RWPE2 (cell line): ENCODE measurements at regions not wholly inside any gene's neighbourhood (a gene's known extent, or its start where the extent isn't known, plus 50 kb on each side); places are given as distances from the start of the nearest gene placed in this dataset.

Experiments used
- ATAC-seq: fragments of 200-7000 bp; cut with Tn5 transposase; 3 replicates; pipeline ENCODE4 v1.9.1; 2021; ENCODE audit warnings: low read depth
- DNase-seq: peaks from one replicate; pipeline ENCODE4 v3.0.0-alpha.2; 2020; ENCODE audit warnings: low spot score
- H3K27ac ChIP-seq: fragments of 450-650 bp; 2 replicates; pipeline ENCODE4 v1.5.1; 2017; ENCODE audit warnings: mild to moderate bottlenecking; ENCODE audit not compliant: poor library complexity, severe bottlenecking
- H3K27me3 ChIP-seq: fragments of 250-450 bp; sonication (Bioruptor Pico); 2 replicates; pipeline ENCODE4 v1.5.1; 2021; ENCODE audit warnings: mild to moderate bottlenecking, moderate library complexity; ENCODE audit not compliant: insufficient read depth, poor library complexity, severe bottlenecking
- H3K36me3 ChIP-seq: fragments of 250-450 bp; sonication (Bioruptor Pico); 2 replicates; pipeline ENCODE4 v1.5.1; 2020; ENCODE audit warnings: low read depth, mild to moderate bottlenecking, moderate library complexity
- H3K4me1 ChIP-seq: fragments of 250-450 bp; sonication (Bioruptor Pico); 2 replicates; pipeline ENCODE4 v1.5.1; 2021; ENCODE audit warnings: mild to moderate bottlenecking, moderate library complexity; ENCODE audit not compliant: insufficient read depth, poor library complexity, severe bottlenecking
- H3K4me3 ChIP-seq: fragments of 250-450 bp; sonication (Bioruptor Pico); 2 replicates; pipeline ENCODE4 v1.5.1; 2021; ENCODE audit warnings: mild to moderate bottlenecking, moderate library complexity; ENCODE audit not compliant: severe bottlenecking
- H3K9me3 ChIP-seq: fragments of 250-450 bp; sonication (Bioruptor Pico); 2 replicates; pipeline ENCODE4 v1.5.1; 2021; ENCODE audit warnings: mild to moderate bottlenecking, moderate library complexity; ENCODE audit not compliant: severe bottlenecking
- TF ChIP-seq, protein P1 (sequence below): fragments of 450-650 bp; IDR thresholded peaks from one replicate; pipeline ENCODE4 v1.5.1; 2017; ENCODE audit warnings: mild to moderate bottlenecking, moderate library complexity; ENCODE audit not compliant: poor library complexity, severe bottlenecking

DNA sequence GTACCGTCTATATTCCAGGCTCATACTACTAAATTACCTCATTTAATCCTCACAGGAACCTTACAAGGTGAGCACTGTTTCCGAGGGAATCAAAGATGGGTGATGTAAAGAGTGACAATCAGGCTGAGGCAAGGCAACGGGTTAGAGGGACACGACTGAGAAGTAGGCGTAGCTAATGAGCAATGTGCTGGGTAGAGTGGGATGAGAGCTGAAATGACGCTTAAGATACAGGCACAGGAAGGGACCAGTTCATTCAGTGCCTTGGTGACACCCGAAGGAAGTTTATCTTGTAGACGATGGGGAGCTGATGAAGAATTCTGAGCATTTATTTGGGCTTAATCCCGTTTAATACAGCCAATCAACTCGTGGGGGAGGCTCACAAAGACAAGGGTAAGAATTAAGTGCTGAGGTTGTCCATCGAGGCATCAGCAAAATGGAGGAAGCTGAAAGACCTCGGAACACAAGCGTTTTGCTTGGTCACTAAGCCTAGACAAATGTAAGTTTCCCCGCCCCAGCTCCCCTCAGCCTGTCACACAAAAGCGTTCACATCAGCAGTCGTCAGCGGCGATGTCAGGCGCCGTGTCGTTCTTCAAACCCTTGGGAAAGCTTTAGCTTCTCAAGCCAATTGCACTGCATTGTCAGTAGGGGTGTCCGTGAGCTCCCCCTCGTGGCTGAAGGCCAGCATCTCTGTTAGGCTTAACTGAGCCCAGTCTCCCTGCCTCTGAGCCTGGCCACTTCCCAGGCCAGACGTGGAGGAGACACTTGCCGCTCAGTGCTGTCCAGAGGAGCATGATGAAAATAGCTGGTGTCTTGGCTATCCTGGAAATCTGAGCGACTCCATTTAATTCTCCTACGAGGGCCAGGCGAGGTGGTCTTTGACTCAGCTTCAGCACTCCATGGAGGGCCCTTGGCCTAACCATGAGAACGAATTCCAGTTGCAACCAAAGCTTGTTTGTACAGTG lies 288.5 kb upstream of the G2E3 start:
- ATAC-seq: peak; percentile 99
- no peak overlapping the region for H3K4me3 ChIP-seq

DNA sequence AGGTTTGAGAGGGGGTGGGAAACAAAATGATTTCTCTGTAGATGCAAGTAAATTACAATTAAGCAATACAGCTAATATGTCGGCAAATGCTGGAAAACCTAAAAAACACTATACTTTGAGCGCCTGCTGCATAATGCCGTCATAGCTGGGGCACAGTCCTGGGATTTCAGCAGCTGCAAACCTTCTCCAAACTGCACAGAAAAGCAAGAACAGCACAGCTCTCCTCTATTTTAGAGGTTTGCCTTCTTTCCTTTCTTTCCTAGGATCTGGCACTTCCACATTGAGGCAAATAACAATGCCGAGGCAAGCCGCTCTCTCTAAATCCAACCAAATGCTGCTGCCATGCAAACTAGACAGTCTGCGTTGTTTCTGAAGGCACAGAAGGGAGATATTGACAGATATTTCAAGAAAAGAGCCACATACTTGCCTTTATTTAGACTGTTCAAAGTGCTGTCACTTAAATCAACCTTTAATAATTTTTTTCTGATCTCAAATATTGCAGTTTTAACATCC lies 287.1 kb upstream of the G2E3 start:
- Histone ChIP-seq H3K9me3 (no peaks in the 10 kb centered on the region), H3K4me3 (no peak overlapping the region), H3K4me1 (peaks cover 6% of the 10 kb centered on the region), H3K27ac (no peak overlapping the region), H3K36me3 (no peaks in the 10 kb centered on the region), H3K27me3 (no peaks in the 10 kb centered on the region)
- ATAC-seq: no peak
- TF ChIP-seq, protein P1, sequence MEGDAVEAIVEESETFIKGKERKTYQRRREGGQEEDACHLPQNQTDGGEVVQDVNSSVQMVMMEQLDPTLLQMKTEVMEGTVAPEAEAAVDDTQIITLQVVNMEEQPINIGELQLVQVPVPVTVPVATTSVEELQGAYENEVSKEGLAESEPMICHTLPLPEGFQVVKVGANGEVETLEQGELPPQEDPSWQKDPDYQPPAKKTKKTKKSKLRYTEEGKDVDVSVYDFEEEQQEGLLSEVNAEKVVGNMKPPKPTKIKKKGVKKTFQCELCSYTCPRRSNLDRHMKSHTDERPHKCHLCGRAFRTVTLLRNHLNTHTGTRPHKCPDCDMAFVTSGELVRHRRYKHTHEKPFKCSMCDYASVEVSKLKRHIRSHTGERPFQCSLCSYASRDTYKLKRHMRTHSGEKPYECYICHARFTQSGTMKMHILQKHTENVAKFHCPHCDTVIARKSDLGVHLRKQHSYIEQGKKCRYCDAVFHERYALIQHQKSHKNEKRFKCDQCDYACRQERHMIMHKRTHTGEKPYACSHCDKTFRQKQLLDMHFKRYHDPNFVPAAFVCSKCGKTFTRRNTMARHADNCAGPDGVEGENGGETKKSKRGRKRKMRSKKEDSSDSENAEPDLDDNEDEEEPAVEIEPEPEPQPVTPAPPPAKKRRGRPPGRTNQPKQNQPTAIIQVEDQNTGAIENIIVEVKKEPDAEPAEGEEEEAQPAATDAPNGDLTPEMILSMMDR: no peak
- DNase-seq: no peak

More for the DNA sequence above, 288.5 kb upstream of the G2E3 start:
- Histone ChIP-seq H3K27me3 (no peaks in the 10 kb centered on the region), H3K4me1 (peaks cover 6% of the 10 kb centered on the region), H3K36me3 (no peaks in the 10 kb centered on the region), H3K27ac (no peak overlapping the region), H3K9me3 (no peaks in the 10 kb centered on the region)
- peak; percentile 73 for DNase-seq
- TF ChIP-seq, protein P1: peak; percentile 98

DNA sequence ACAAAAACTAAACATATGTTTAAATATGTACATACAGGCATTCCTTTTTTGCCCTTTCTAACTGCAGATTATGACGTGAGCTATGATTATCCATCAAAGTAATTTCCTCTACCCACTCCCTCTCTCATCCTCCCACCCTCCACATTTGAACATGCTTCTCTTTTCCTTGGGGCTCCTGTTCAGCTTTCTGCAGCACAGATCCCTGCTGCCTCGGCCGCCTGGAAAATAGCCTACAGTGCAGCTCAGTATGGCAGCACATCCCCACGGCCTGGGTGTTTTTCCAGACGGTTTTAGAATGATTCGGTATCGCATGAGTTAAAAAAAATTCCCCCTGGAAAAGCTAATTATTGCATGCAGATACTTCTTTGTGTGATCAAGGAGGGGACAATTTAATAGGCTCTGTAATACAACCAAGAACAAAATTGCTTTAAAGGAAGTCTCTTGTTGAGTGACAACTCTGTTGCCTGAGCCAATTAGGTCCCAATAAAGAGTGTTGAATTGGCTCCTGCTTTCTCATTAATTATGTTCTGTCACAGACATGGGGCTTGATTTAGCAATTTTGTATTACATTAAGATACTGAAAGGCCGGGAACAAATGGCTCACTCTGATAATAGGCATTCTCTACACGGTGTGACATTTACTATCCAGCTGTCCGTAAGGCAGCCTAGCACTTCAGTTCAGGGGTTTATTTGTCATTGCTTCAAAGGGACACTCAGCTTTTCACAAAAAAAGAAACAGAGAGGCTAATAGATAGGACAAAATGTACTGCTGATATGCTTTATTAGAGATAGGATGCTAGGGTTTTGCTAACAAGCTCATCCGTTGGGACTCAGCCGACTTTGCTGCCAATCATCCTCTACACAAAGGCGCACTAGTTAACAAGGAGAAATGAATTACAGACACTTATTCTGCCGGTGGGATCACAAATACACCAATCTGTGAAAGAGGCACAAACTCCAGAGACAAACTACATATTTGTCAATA lies 285.8 kb upstream of the G2E3 start:
- Histone ChIP-seq H3K9me3 (no peaks in the 10 kb centered on the region), H3K27ac (no peak overlapping the region), H3K27me3 (no peaks in the 10 kb centered on the region), H3K4me1 (no peaks in the 10 kb centered on the region), H3K4me3 (no peak overlapping the region), H3K36me3 (no peaks in the 10 kb centered on the region)
- no peak for DNase-seq
- TF ChIP-seq, protein P1: no peak
- no peak for ATAC-seq

DNA sequence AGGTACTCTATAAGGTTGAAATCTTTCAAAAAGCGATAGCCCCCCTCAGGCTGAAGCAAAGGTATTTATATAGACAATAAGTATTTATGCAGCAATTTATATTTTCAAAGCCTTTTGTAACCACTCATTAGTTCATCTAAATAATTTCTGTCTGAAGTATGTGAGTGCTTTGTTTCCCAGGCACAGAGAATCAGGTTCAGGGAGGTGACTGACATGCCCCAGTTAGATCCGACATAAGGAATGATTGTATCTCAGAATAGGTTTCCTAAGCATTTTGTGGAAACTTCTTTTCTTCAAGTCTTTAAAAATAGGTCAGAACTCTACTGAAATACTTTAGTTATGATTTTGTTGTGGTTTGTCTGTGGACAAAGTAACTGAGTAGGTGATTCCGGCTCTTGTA lies 283.4 kb upstream of the G2E3 start:
- no peaks in the 10 kb centered on the region for H3K4me1 ChIP-seq
- no peaks in the 10 kb centered on the region for H3K36me3 ChIP-seq

More for the DNA sequence above, 283.4 kb upstream of the G2E3 start:
- ATAC-seq: no peak
- Histone ChIP-seq H3K27ac (no peak overlapping the region), H3K9me3 (no peaks in the 10 kb centered on the region), H3K4me3 (no peak overlapping the region), H3K27me3 (peaks cover 4% of the 10 kb centered on the region)
- TF ChIP-seq, protein P1: no peak
- DNase-seq: no peak
